ENCODE measurements at regions not wholly inside any gene's neighbourhood (a gene's known extent, or its start where the extent isn't known, plus 50 kb on each side); places are given as distances from the start of the nearest gene placed in this dataset.
"Not testable (repeated sequence)": the region's sequence is repeated elsewhere in the genome, so short reads cannot be mapped to it uniquely, and the experiment has no call there.

DNA sequence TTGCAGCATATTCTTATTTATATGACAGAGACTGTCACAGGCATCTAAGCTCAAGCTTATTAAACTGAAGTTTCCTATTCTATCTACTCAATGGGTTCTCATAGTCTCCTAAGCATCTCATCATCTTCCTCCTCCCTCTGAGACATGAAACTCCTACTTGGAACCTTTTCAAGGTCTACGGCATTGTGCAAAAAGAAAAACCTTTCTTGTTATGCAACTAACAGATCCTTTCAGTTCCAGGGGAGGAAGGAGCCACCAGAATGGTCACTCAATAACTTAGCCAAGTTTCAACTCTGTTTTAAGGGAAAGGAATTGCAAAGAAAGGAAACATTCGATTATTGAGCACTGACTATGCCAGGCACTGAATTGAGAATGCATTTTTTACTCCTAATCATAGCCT lies 98.1 kb upstream of the RRN3 start:
- H3K27me3 ChIP-seq (replicated peaks; ENCODE audit: insufficient read depth); DNase-seq; H3K9me3 ChIP-seq (ENCODE audit: low read depth); H3K36me3 ChIP-seq (ENCODE audit: low read depth); in situ Hi-C loops (cut with MboI); H3K4me2 ChIP-seq (ENCODE audit: unreplicated experiment); H3F3A ChIP-seq (ENCODE audit: insufficient read depth); H3K4me1 ChIP-seq (ENCODE audit: insufficient read depth); H3K4me3 ChIP-seq; H2AFZ ChIP-seq; H3K79me2 ChIP-seq (ENCODE audit: insufficient read depth); H3K9me2 ChIP-seq (ENCODE audit: insufficient read depth); H3K27ac ChIP-seq; H3K9ac ChIP-seq; H4K20me1 ChIP-seq (ENCODE audit: insufficient read depth): not testable (repeated sequence)
- WGBS, 2 experiments (ENCODE audit: low coverage in 1 of 2, low lambda C conversion rate in 2 of 2, missing lambda C conversion rate in 2 of 2), result 23% methylated on average over 2 of the region's 2 CpGs; no CpG with 5 or more reads in 1 of the 2 experiments

DNA sequence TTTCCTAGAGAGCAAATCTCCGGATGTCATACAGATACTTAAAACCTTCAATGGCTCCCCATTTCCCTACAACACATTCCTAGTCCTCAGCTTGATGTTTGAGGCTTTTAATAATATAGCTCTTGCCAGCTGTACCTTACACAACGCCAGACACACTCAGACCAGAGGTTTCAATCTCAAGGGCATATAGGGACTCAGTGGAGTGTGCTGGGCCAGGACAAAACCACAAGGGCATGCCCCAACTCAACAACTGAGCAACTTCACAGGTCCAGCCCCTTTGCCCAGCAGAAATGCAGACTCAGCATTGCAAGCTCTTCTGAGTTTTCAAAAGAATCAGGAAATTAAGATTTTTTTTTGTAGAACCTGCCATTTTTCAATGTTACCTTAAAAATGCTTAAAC lies 95.4 kb upstream of the RRN3 start:
- H3K4me1 ChIP-seq (ENCODE audit: insufficient read depth); H3K79me2 ChIP-seq (ENCODE audit: insufficient read depth); H4K20me1 ChIP-seq (ENCODE audit: insufficient read depth); DNase-seq; in situ Hi-C loops (cut with MboI); H3K9me3 ChIP-seq (ENCODE audit: low read depth); H3K27ac ChIP-seq; H3K27me3 ChIP-seq (replicated peaks; ENCODE audit: insufficient read depth); H3F3A ChIP-seq (ENCODE audit: insufficient read depth); H3K4me3 ChIP-seq; H3K9ac ChIP-seq; H3K4me2 ChIP-seq (ENCODE audit: unreplicated experiment); H2AFZ ChIP-seq; H3K36me3 ChIP-seq (ENCODE audit: low read depth); H3K9me2 ChIP-seq (ENCODE audit: insufficient read depth): not testable (repeated sequence)
- no CpG with 5 or more reads among the region's 2 CpGs for WGBS, 2 experiments (ENCODE audit: low coverage in 1 of 2, low lambda C conversion rate in 2 of 2, missing lambda C conversion rate in 2 of 2)

All from GM23248 (cell line).